ENCODE measurements at regions not wholly inside any gene's neighbourhood (a gene's known extent, or its start where the extent isn't known, plus 50 kb on each side); places are given as distances from the start of the nearest gene placed in this dataset.

DNA sequence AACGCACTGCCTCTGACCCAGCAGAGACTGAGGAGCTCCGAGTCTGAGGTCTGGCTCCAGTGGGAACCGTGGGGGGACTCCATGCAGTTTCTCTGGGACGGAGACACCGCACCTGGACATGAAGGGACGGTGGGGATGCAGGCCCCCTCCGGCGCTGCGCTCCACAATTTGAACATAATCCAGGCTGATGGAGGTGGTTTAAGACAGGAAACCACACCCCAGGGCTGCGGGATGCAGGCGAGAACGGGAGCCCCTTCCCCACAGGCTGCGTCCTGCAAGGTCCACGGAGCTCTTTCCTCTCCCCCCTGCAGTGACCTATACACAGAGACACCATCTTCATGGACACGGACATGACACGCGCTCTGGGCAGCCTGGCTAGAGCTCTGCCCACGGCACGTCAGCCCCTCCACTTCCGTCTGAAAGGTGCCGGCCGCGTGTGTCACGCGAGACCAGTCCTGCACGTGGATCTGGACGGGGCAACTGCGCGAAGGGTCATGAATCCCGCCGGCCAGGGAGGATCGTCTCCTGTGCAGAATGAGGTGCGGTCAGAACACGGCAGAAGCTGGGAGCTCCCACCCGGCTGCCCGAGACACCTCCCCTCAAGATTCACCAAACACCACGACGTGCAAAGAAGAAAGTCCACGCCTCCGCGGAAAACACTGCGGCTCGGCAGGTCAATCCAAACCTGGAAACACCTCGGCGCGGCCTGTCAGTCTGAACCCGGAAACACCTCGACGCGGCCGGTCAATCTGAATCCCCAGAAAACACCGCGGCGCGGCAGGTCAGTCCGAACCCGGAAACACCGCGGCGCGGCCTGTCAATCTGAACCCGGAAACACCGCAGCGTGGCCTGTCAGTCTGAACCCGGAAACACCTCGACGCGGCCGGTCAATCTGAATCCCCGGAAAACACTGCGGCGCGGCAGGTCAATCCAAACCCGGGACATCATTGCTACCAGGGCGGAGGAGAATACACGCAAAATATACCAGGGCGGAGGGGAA is 212.4 kb downstream of the BRD1 start:
- TF ChIP-seq CSDC2 (CRISPR knock-in tag; IDR thresholded peaks at IDR 0.05) = no peak
- TF ChIP-seq, protein P1, sequence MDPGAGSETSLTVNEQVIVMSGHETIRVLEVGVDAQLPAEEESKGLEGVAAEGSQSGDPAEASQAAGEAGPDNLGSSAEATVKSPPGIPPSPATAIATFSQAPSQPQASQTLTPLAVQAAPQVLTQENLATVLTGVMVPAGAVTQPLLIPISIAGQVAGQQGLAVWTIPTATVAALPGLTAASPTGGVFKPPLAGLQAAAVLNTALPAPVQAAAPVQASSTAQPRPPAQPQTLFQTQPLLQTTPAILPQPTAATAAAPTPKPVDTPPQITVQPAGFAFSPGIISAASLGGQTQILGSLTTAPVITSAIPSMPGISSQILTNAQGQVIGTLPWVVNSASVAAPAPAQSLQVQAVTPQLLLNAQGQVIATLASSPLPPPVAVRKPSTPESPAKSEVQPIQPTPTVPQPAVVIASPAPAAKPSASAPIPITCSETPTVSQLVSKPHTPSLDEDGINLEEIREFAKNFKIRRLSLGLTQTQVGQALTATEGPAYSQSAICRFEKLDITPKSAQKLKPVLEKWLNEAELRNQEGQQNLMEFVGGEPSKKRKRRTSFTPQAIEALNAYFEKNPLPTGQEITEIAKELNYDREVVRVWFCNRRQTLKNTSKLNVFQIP (CRISPR knock-in tag; IDR thresholded peaks at IDR 0.05; ENCODE audit: borderline replicate concordance, low read depth) = no peak
- TF ChIP-seq ZFP30 (CRISPR knock-in tag; IDR thresholded peaks at IDR 0.05) = no peak
- TF ChIP-seq CREB5 (CRISPR knock-in tag; IDR thresholded peaks at IDR 0.05; ENCODE audit: low read depth) = no peak
- TF ChIP-seq ZC3H10 (CRISPR knock-in tag; IDR thresholded peaks at IDR 0.05) = no peak
- no peak for TF ChIP-seq ESRRG (CRISPR knock-in tag; IDR thresholded peaks at IDR 0.05)
- TF ChIP-seq TCF4 (CRISPR knock-in tag; IDR thresholded peaks at IDR 0.05; ENCODE audit: borderline replicate concordance) = no peak
- no peak for TF ChIP-seq PATZ1 (CRISPR knock-in tag; IDR thresholded peaks at IDR 0.05; ENCODE audit: borderline replicate concordance)
- TF ChIP-seq, protein P2, sequence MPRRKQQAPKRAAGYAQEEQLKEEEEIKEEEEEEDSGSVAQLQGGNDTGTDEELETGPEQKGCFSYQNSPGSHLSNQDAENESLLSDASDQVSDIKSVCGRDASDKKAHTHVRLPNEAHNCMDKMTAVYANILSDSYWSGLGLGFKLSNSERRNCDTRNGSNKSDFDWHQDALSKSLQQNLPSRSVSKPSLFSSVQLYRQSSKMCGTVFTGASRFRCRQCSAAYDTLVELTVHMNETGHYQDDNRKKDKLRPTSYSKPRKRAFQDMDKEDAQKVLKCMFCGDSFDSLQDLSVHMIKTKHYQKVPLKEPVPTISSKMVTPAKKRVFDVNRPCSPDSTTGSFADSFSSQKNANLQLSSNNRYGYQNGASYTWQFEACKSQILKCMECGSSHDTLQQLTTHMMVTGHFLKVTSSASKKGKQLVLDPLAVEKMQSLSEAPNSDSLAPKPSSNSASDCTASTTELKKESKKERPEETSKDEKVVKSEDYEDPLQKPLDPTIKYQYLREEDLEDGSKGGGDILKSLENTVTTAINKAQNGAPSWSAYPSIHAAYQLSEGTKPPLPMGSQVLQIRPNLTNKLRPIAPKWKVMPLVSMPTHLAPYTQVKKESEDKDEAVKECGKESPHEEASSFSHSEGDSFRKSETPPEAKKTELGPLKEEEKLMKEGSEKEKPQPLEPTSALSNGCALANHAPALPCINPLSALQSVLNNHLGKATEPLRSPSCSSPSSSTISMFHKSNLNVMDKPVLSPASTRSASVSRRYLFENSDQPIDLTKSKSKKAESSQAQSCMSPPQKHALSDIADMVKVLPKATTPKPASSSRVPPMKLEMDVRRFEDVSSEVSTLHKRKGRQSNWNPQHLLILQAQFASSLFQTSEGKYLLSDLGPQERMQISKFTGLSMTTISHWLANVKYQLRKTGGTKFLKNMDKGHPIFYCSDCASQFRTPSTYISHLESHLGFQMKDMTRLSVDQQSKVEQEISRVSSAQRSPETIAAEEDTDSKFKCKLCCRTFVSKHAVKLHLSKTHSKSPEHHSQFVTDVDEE (CRISPR knock-in tag; IDR thresholded peaks at IDR 0.05) = no peak
- no peak for TF ChIP-seq RARB (CRISPR knock-in tag; IDR thresholded peaks at IDR 0.05)

All from SK-N-SH treated with all-trans-retinoic acid at 6 μM for 48 hours (cell line).